Mesenchymal stem cell (in vitro differentiated cells and primary cell): ENCODE measurements at regions not wholly inside any gene's neighbourhood (a gene's known extent, or its start where the extent isn't known, plus 50 kb on each side); places are given as distances from the start of the nearest gene placed in this dataset.

Experiments used
- DNase-seq: peaks from one replicate; pipeline ENCODE4 v3.0.0-alpha.2; 2013
- H2AFZ ChIP-seq: one replicate; pipeline ENCODE4 v1.6.1; 2013; ENCODE audit warnings: low read depth, mild to moderate bottlenecking, control low read depth, inconsistent platforms, low read length, moderate library complexity
- H2AK5ac ChIP-seq: 2 replicates; pipeline ENCODE4 v1.6.1; 2013; ENCODE audit warnings: low read length, moderate library complexity, mild to moderate bottlenecking, inconsistent platforms; ENCODE audit not compliant: severe bottlenecking
- H2BK120ac ChIP-seq: one replicate; pipeline ENCODE4 v1.6.1; 2013; ENCODE audit warnings: low read depth, mild to moderate bottlenecking, inconsistent platforms, low read length, moderate library complexity
- H2BK12ac ChIP-seq, 2 experiments: one replicate each; pipeline ENCODE4 v1.6.1; 2013; ENCODE audit warnings: inconsistent platforms in 2 of 2, low read length in 2 of 2, mild to moderate bottlenecking in 2 of 2, moderate library complexity in 2 of 2, control low read depth in 1 of 2
- H2BK15ac ChIP-seq: one replicate; pipeline ENCODE4 v1.6.1; 2013; ENCODE audit warnings: mild to moderate bottlenecking, low read depth, inconsistent platforms; ENCODE audit not compliant: poor library complexity, severe bottlenecking
- H2BK5ac ChIP-seq: 2 replicates; pipeline ENCODE4 v1.6.1; 2013; ENCODE audit warnings: low read depth, mild to moderate bottlenecking, low read length, control low read depth, inconsistent platforms; ENCODE audit not compliant: poor library complexity, severe bottlenecking
- H3K14ac ChIP-seq, 2 experiments: one replicate each; pipeline ENCODE4 v1.6.1; 2013; ENCODE audit warnings: inconsistent platforms in 2 of 2, low read length in 2 of 2, control low read depth in 1 of 2, mild to moderate bottlenecking in 1 of 2, moderate library complexity in 1 of 2
- H3K18ac ChIP-seq, 2 experiments: one replicate each; pipeline ENCODE4 v1.6.1; 2013; ENCODE audit warnings: inconsistent platforms in 2 of 2, low read length in 2 of 2, control low read depth in 1 of 2, low read depth in 1 of 2, mild to moderate bottlenecking in 1 of 2
- H3K23ac ChIP-seq, 2 experiments: one replicate each; pipeline ENCODE4 v1.6.1; 2013; ENCODE audit warnings: inconsistent platforms in 2 of 2, low read length in 2 of 2, mild to moderate bottlenecking in 2 of 2, moderate library complexity in 2 of 2, control low read depth in 1 of 2
- H3K27ac ChIP-seq: 2 replicates; pipeline ENCODE4 v1.5.1; 2013; ENCODE audit warnings: mild to moderate bottlenecking, moderate library complexity, low read length, control low read depth, inconsistent platforms; ENCODE audit not compliant: poor library complexity, severe bottlenecking
- H3K27me3 ChIP-seq, 2 experiments: 2 replicates each; pipeline versions ENCODE4 v1.6.1 to v1.7.0; 2013; ENCODE audit warnings: low read length in 2 of 2, mild to moderate bottlenecking in 2 of 2, moderate library complexity in 2 of 2, control low read depth in 1 of 2, inconsistent platforms in 1 of 2; ENCODE audit not compliant: control insufficient read depth in 1 of 2, insufficient read depth in 1 of 2
- H3K36me3 ChIP-seq, 2 experiments: 2 replicates each; pipeline versions ENCODE4 v1.6.1 to v1.7.0; 2013; ENCODE audit warnings: low read length in 2 of 2, control low read depth in 1 of 2, inconsistent platforms in 1 of 2, low read depth in 1 of 2, mild to moderate bottlenecking in 1 of 2; ENCODE audit not compliant: insufficient read depth in 2 of 2, control insufficient read depth in 1 of 2
- H3K4ac ChIP-seq, 2 experiments: one replicate each; pipeline ENCODE4 v1.6.1; 2013; ENCODE audit warnings: inconsistent platforms in 2 of 2, low read length in 2 of 2, mild to moderate bottlenecking in 2 of 2, moderate library complexity in 2 of 2, control low read depth in 1 of 2, low read depth in 1 of 2
- H3K4me1 ChIP-seq: 2 replicates; pipeline ENCODE4 v1.6.1; 2013; ENCODE audit warnings: low read depth, low read length, control low read depth; ENCODE audit not compliant: control insufficient read depth, insufficient read depth
- H3K4me2 ChIP-seq: 2 replicates; pipeline ENCODE4 v1.6.1; 2013; ENCODE audit warnings: low read length, mild to moderate bottlenecking, inconsistent platforms; ENCODE audit not compliant: poor library complexity, severe bottlenecking
- H3K4me3 ChIP-seq, 2 experiments: 2 replicates each; pipeline versions ENCODE4 v1.5.1 to v1.7.0; 2013; ENCODE audit warnings: low read length in 2 of 2, mild to moderate bottlenecking in 2 of 2, control low read depth in 1 of 2, low read depth in 1 of 2; ENCODE audit not compliant: insufficient read depth in 1 of 2
- H3K79me1 ChIP-seq: replicated peaks from 2 replicates; pipeline ENCODE4 v1.6.1; 2013; ENCODE audit warnings: mild to moderate bottlenecking, control low read depth, low read length, inconsistent platforms; ENCODE audit not compliant: poor library complexity, severe bottlenecking
- H3K9ac ChIP-seq: 2 replicates; pipeline ENCODE4 v1.7.0; 2013; ENCODE audit warnings: mild to moderate bottlenecking, low read length, moderate library complexity
- H3K9me3 ChIP-seq: 2 replicates; pipeline ENCODE4 v1.7.0; 2013; ENCODE audit warnings: mild to moderate bottlenecking, low read length; ENCODE audit not compliant: control insufficient read depth
- H4K8ac ChIP-seq: one replicate; pipeline ENCODE4 v1.6.1; 2013; ENCODE audit warnings: inconsistent platforms, mild to moderate bottlenecking, low read length, moderate library complexity
- H4K91ac ChIP-seq: one replicate; pipeline ENCODE4 v1.6.1; 2013; ENCODE audit warnings: mild to moderate bottlenecking, low read length, inconsistent platforms
- WGBS: methylation state at CpG from one replicate; pipeline ENCODE4 v1.1.7; 2013; ENCODE audit warnings: mixed read lengths; 5-methylcytosine and 5-hydroxymethylcytosine counted together

DNA sequence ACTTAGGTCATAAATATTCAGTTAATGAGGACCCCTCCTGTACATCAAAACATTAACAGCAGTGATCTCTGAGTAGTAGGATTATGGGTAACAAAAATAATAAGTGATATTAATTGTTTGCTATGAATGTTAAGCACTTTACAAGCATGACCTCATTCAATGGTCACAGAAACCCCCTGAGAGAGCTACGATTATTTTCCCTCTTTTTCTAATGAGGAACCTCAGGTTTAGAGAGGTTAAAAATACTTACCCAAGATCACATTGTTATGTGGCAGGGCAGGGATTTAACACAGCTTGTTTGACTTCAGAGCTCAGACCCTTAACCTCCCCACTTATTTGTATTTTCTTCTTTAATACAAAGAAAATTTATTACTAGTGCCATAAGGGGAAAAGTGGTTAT lies 228.2 kb downstream of the TBL1XR1 start:
- Histone ChIP-seq H3K18ac (no peak overlapping the region), H4K91ac (no peak overlapping the region), H3K4me3 (no peak overlapping the region), H2BK12ac (no peak overlapping the region), H3K36me3 (no peaks in the 10 kb centered on the region), H3K27ac (no peak overlapping the region), H3K14ac (no peak overlapping the region), H3K4me2 (no peak overlapping the region), H4K8ac (no peak overlapping the region), H2BK120ac (no peak overlapping the region), H3K9me3 (no peaks in the 10 kb centered on the region), H2AFZ (no peak overlapping the region), H2BK5ac (no peak overlapping the region), H3K79me1 (no peaks in the 10 kb centered on the region), H2AK5ac (no peak overlapping the region), H3K27me3 (no peaks in the 10 kb centered on the region), H3K23ac (no peak overlapping the region), H2BK15ac (no peak overlapping the region), H3K4ac (no peak overlapping the region), H3K9ac (no peak overlapping the region), H3K4me1 (no peaks in the 10 kb centered on the region)
- DNase-seq, result no peak
- no CpG with 5 or more reads among the region's 1 CpG for whole genome bisulfite sequencing

DNA sequence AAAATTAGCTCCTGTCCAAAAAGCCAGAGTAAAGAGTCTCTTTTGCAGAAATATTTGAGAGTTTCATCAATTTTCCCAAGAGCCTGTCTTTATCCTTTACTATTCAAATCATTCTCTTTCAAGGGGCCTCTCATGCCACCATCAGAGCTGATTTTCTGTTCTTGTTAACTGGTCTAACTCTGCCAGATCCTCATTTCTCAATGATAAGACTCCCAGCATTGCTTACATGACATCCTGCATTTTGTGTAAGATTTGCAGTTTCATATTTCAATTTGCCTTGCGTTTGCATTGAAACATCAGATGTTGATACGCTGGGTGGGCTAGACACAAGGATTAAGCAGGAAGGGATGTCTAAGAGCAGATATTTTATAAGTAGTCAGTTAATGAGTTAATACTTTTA lies 228.7 kb downstream of the TBL1XR1 start:
- Histone ChIP-seq H3K9ac (no peak overlapping the region), H4K8ac (no peak overlapping the region), H3K27me3 (no peaks in the 10 kb centered on the region), H3K4ac (no peak overlapping the region), H3K14ac (no peak overlapping the region), H2BK12ac (no peak overlapping the region), H4K91ac (no peak overlapping the region), H3K27ac (no peak overlapping the region), H3K4me3 (no peak overlapping the region), H3K4me1 (no peaks in the 10 kb centered on the region), H2AFZ (no peak overlapping the region), H3K9me3 (no peaks in the 10 kb centered on the region), H3K18ac (no peak overlapping the region), H2AK5ac (no peak overlapping the region), H3K4me2 (no peak overlapping the region), H2BK15ac (no peak overlapping the region), H2BK120ac (no peak overlapping the region), H3K79me1 (no peaks in the 10 kb centered on the region), H3K36me3 (no peaks in the 10 kb centered on the region), H2BK5ac (no peak overlapping the region), H3K23ac (no peak overlapping the region)
- 92% methylated on average over 2 of the region's 2 CpGs for WGBS
- no peak for DNase-seq

GRCh38 chr3:176967522-176967921 lies 229.8 kb downstream of the TBL1XR1 start:
- DNase-seq, result no peak
- no peak overlapping the region for H4K91ac ChIP-seq
- no peak overlapping the region for H3K4me3 ChIP-seq
- H2AFZ ChIP-seq, result no peak overlapping the region
- no peaks in the 10 kb centered on the region for H3K36me3 ChIP-seq
- 68% methylated on average over 2 of the region's 3 CpGs for WGBS
- H3K9me3 ChIP-seq, result no peaks in the 10 kb centered on the region
- no peak overlapping the region for H3K23ac ChIP-seq
- no peaks in the 10 kb centered on the region for H3K79me1 ChIP-seq
- H3K18ac ChIP-seq, result no peak overlapping the region
- no peak overlapping the region for H2BK120ac ChIP-seq
- no peak overlapping the region for H3K27ac ChIP-seq
- H3K4me1 ChIP-seq, result no peaks in the 10 kb centered on the region
- no peak overlapping the region for H2BK12ac ChIP-seq
- H3K9ac ChIP-seq, result no peak overlapping the region
- no peak overlapping the region for H3K4me2 ChIP-seq
- no peaks in the 10 kb centered on the region for H3K27me3 ChIP-seq
- no peak overlapping the region for H3K4ac ChIP-seq
- no peak overlapping the region for H2BK15ac ChIP-seq
- H4K8ac ChIP-seq, result no peak overlapping the region
- no peak overlapping the region for H3K14ac ChIP-seq
- no peak overlapping the region for H2AK5ac ChIP-seq
- no peak overlapping the region for H2BK5ac ChIP-seq

- Histone ChIP-seq H3K27me3 (no peaks in the 10 kb centered on the region), H3K4ac (no peak overlapping the region), H3K9ac (no peak overlapping the region), H3K4me3 (no peak overlapping the region), H3K27ac (no peak overlapping the region), H2BK5ac (no peak overlapping the region), H2BK15ac (no peak overlapping the region), H2BK12ac (no peak overlapping the region), H3K18ac (no peak overlapping the region), H3K4me1 (no peaks in the 10 kb centered on the region), H3K9me3 (no peaks in the 10 kb centered on the region), H3K4me2 (no peak overlapping the region), H2BK120ac (no peak overlapping the region), H3K36me3 (no peaks in the 10 kb centered on the region), H3K23ac (no peak overlapping the region), H3K79me1 (no peaks in the 10 kb centered on the region), H3K14ac (no peak overlapping the region), H4K91ac (no peak overlapping the region), H2AFZ (no peak overlapping the region), H2AK5ac (no peak overlapping the region), H4K8ac (no peak overlapping the region)
- no peak for DNase-seq
- 89% methylated on average over 3 of the region's 5 CpGs for WGBS
Measured at GRCh38 chr3:176964661-176965060, 232.6 kb downstream of the TBL1XR1 start.
